GM12878 (cell line): ENCODE measurements at regions not wholly inside any gene's neighbourhood (a gene's known extent, or its start where the extent isn't known, plus 50 kb on each side); places are given as distances from the start of the nearest gene placed in this dataset.
"Not testable (repeated sequence)": the region's sequence is repeated elsewhere in the genome, so short reads cannot be mapped to it uniquely, and the experiment has no call there.

Experiments used
- ATAC-seq: fragments of 200-7000 bp; cut with Tn5 transposase; 3 replicates; pipeline ENCODE4 v1.9.1; 2020; ENCODE audit warnings: mild to moderate bottlenecking, moderate library complexity
- BruUV-seq: library from RNA; stranded (reverse); fragments of 400-500 nt; replicated peaks from 2 replicates; lab custom pipeline; 2021; lab: Mats Ljungman, UMichigan
- CTCF ChIA-PET: fragments of 300-600 bp; sonication (Branson Sonifier 250); formaldehyde crosslinking; extraction: SDS; loops from one replicate; lab custom pipeline; 2021; ENCODE audit warnings: inconsistent platforms; lab: Yijun Ruan, JAX
- POLR2A ChIA-PET: fragments of 350-600 bp; formaldehyde crosslinking; extraction: SDS; loops from one replicate; lab custom pipeline; 2021; ENCODE audit warnings: inconsistent platforms; lab: Charles Lee
- RAD21 ChIA-PET: fragments of 300-600 bp; sonication (Branson Sonifier 250); formaldehyde crosslinking; loops from one replicate; lab custom pipeline; 2023; ENCODE audit warnings: antibody characterized with exemption; ENCODE audit not compliant: unreplicated experiment; lab: Charles Lee
- SMC1A ChIA-PET: fragments of 300-600 bp; sonication (Branson Sonifier 250); formaldehyde crosslinking; loops from one replicate; lab custom pipeline; 2023; ENCODE audit not compliant: unreplicated experiment, uncharacterized antibody; lab: Charles Lee
- DNase-seq: peaks from one replicate; pipeline ENCODE4 v3.0.0-alpha.2; 2011; ENCODE audit warnings: low read depth, low spot score
- FAIRE-seq: peaks from 3 replicates; lab custom pipeline; 2011; peaks lifted over from hg19 to GRCh38; lab: Jason Lieb, UNC
- H2AFZ ChIP-seq: 2 replicates; pipeline ENCODE4 v1.6.0; 2011; ENCODE audit warnings: low read depth, low read length, control low read depth; ENCODE audit not compliant: control insufficient read depth
- H3K27ac ChIP-seq: 2 replicates; pipeline ENCODE4 v1.5.1; 2011; ENCODE audit warnings: control low read depth; ENCODE audit not compliant: control insufficient read depth, insufficient read depth
- H3K27me3 ChIP-seq, 2 experiments: replicated peaks in 1 of 2; 2 replicates each; pipeline versions ENCODE4 v1.6.0 to v1.6.1; 2011; ENCODE audit warnings: low read length in 1 of 2; ENCODE audit not compliant: control insufficient read depth in 2 of 2, insufficient read depth in 2 of 2
- H3K36me3 ChIP-seq, 2 experiments: 2 replicates each; pipeline ENCODE4 v1.5.1; 2011; ENCODE audit warnings: low read length in 1 of 2; ENCODE audit not compliant: control insufficient read depth in 2 of 2, insufficient read depth in 2 of 2
- H3K4me1 ChIP-seq: 2 replicates; pipeline ENCODE4 v1.6.1; 2011; ENCODE audit warnings: mild to moderate bottlenecking, low read length, moderate library complexity, mixed read lengths; ENCODE audit not compliant: control insufficient read depth, insufficient read depth
- H3K4me2 ChIP-seq: 2 replicates; pipeline ENCODE4 v1.6.0; 2011; ENCODE audit warnings: control low read depth; ENCODE audit not compliant: control insufficient read depth, insufficient read depth
- H3K4me3 ChIP-seq: fragments of 200-600 bp; sonication (generic); 2 replicates; pipeline ENCODE4 v1.5.1; 2016
- H3K79me2 ChIP-seq: 2 replicates; pipeline ENCODE4 v1.6.0; 2011; ENCODE audit warnings: low read length; ENCODE audit not compliant: control insufficient read depth, insufficient read depth
- H3K9ac ChIP-seq: 2 replicates; pipeline ENCODE4 v1.8.0; 2011; ENCODE audit warnings: low read length, control low read depth, mixed read lengths; ENCODE audit not compliant: control insufficient read depth, insufficient read depth
- H3K9me3 ChIP-seq: replicated peaks from 3 replicates; pipeline ENCODE4 v1.5.1; 2011; ENCODE audit warnings: mild to moderate bottlenecking, low read length; ENCODE audit not compliant: control insufficient read depth, insufficient read depth
- H4K20me1 ChIP-seq: 2 replicates; pipeline ENCODE4 v1.6.0; 2011; ENCODE audit not compliant: control insufficient read depth, insufficient read depth
- NBN ChIP-seq: fragments of 450-650 bp; IDR thresholded peaks from 2 replicates; pipeline ENCODE4 v1.6.1; 2016
- TCF3 ChIP-seq: IDR thresholded peaks from 2 replicates; pipeline ENCODE4 v1.6.1; 2012; ENCODE audit warnings: low read depth, mild to moderate bottlenecking, low read length, borderline replicate concordance; ENCODE audit not compliant: insufficient read depth
- WGBS: methylation state at CpG from one replicate; pipeline ENCODE4 v1.1.6; 2016; ENCODE audit warnings: low lambda C conversion rate; ENCODE audit not compliant: insufficient replicate concordance, insufficient coverage; ENCODE audit errors: missing lambda C conversion rate; 5-methylcytosine and 5-hydroxymethylcytosine counted together
- in situ Hi-C: fragments of 300-500 bp; cut with MboI; formaldehyde crosslinking; loops from 9 replicates; pipeline ENCODE4 v1.14.3; 2018; ENCODE audit warnings: mixed read lengths
- intact Hi-C: fragments of 100-400 bp; cut with micrococcal nuclease; formaldehyde crosslinking; loops from one replicate; pipeline ENCODE4 v1.14.2; 2022; ENCODE audit not compliant: unreplicated experiment
- TF ChIP-seq, protein P1 (sequence below): fragments of 450-650 bp; IDR thresholded peaks from 2 replicates; pipeline ENCODE4 v1.6.1; 2017; ENCODE audit warnings: mild to moderate bottlenecking, low read depth, inconsistent platforms; ENCODE audit not compliant: poor library complexity, severe bottlenecking
- TF ChIP-seq, protein P2 (sequence below): fragments of 450-650 bp; IDR thresholded peaks from 2 replicates; pipeline ENCODE4 v1.6.1; 2018; ENCODE audit warnings: mild to moderate bottlenecking, low read depth, moderate library complexity; ENCODE audit not compliant: partially characterized antibody

DNA sequence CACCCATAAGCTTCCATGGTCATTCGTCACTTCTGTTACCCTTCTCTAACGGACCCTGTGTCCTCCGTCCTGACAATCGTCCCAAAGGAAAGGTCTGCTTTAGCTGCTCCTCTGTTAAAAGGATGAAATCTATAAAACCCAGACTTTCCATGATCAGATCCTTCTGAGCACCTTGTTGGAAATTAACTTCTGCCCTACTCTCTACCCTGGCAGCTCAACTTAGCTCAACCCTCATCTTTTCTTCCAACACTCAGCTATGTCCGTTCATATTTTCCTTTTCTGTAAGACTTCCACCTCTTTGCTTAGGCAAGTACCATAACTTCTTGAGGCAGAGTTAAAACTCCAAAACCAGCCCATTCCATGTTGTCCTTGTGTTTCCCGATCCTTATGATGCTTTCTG is 205.4 kb downstream of the SPATA31A6 start (continued):
- TF ChIP-seq, protein P1, sequence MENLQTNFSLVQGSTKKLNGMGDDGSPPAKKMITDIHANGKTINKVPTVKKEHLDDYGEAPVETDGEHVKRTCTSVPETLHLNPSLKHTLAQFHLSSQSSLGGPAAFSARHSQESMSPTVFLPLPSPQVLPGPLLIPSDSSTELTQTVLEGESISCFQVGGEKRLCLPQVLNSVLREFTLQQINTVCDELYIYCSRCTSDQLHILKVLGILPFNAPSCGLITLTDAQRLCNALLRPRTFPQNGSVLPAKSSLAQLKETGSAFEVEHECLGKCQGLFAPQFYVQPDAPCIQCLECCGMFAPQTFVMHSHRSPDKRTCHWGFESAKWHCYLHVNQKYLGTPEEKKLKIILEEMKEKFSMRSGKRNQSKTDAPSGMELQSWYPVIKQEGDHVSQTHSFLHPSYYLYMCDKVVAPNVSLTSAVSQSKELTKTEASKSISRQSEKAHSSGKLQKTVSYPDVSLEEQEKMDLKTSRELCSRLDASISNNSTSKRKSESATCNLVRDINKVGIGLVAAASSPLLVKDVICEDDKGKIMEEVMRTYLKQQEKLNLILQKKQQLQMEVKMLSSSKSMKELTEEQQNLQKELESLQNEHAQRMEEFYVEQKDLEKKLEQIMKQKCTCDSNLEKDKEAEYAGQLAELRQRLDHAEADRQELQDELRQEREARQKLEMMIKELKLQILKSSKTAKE = no peak
- no peak for TF ChIP-seq TCF3

DNA sequence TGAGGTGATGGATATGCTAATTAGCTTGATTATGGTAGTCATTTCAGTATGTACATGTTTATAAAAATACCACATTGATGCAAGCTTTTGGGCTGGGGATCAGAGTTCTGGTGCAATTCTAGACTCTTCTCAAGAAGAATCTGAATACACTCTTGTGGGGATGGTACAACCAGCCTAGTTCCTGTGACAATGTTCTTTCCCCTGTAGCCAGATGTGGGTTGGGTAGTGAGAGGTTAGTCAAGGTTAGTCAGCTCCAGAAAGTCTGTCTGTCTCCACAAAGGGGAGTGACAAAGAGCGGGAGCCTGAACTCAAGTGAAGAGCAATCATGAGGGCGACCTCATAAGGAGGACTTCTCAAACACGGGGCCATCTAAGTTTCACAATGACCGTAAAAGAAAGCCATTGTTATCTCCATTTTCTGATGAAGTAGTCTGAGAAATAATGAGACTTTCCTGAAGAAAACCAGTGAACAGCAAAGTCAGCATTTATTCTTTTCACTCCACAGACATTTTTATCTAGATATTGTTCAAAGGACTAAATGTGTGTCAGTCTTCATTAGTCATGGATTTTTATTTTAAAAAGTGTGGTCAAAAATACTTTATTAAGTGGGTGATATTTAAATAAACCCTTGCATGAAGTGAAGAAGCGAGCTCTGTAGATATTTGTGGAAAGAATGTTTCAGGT is 209.5 kb downstream of the SPATA31A6 start:
- H2AFZ ChIP-seq, intact Hi-C loops, H3K4me1 ChIP-seq, H4K20me1 ChIP-seq, H3K9me3 ChIP-seq, CTCF ChIA-PET, POLR2A ChIA-PET, H3K79me2 ChIP-seq, DNase-seq, H3K9ac ChIP-seq, H3K36me3 ChIP-seq, FAIRE-seq, BruUV-seq, H3K4me2 ChIP-seq, H3K4me3 ChIP-seq, SMC1A ChIA-PET, in situ Hi-C loops, RAD21 ChIA-PET, ATAC-seq, H3K27me3 ChIP-seq, H3K27ac ChIP-seq: not testable (repeated sequence)
- 3% methylated on average over 4 of the region's 5 CpGs for WGBS

- intact Hi-C loops = no loop called here
- DNase-seq (no peak), ATAC-seq (no peak), FAIRE-seq (no peak)
- RAD21 ChIA-PET = no interaction called here
- Histone ChIP-seq H2AFZ (no peak overlapping the region), H4K20me1 (no peaks in the 10 kb centered on the region), H3K27me3 (no peaks in the 10 kb centered on the region; a peak in 1 of 4 replicates), H3K27ac (no peak overlapping the region), H3K4me3 (no peak overlapping the region), H3K9ac (no peak overlapping the region), H3K4me1 (no peaks in the 10 kb centered on the region), H3K4me2 (no peak overlapping the region), H3K9me3 (no peaks in the 10 kb centered on the region)
- BruUV-seq = no TSS peak
- SMC1A ChIA-PET = no interaction called here
- in situ Hi-C loops = no loop called here
- 37% methylated on average over 2 of the region's 2 CpGs for WGBS
- CTCF ChIA-PET = no interaction called here
- TF ChIP-seq, protein P2, sequence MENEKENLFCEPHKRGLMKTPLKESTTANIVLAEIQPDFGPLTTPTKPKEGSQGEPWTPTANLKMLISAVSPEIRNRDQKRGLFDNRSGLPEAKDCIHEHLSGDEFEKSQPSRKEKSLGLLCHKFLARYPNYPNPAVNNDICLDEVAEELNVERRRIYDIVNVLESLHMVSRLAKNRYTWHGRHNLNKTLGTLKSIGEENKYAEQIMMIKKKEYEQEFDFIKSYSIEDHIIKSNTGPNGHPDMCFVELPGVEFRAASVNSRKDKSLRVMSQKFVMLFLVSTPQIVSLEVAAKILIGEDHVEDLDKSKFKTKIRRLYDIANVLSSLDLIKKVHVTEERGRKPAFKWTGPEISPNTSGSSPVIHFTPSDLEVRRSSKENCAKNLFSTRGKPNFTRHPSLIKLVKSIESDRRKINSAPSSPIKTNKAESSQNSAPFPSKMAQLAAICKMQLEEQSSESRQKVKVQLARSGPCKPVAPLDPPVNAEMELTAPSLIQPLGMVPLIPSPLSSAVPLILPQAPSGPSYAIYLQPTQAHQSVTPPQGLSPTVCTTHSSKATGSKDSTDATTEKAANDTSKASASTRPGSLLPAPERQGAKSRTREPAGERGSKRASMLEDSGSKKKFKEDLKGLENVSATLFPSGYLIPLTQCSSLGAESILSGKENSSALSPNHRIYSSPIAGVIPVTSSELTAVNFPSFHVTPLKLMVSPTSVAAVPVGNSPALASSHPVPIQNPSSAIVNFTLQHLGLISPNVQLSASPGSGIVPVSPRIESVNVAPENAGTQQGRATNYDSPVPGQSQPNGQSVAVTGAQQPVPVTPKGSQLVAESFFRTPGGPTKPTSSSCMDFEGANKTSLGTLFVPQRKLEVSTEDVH = no peak
- TF ChIP-seq NBN = no peak
- TF ChIP-seq, all 136 proteins: peak for 0
- POLR2A ChIA-PET = no interaction called here
- no peaks in the 10 kb centered on the region for H3K79me2 ChIP-seq
- H3K36me3 ChIP-seq = no peaks in the 10 kb centered on the region
These were observed 212.9 kb downstream of the SPATA31A6 start for GRCh38 chr9:42396318-42396717.
